RPMI7951 (cell line): ENCODE measurements at regions not wholly inside any gene's neighbourhood (a gene's known extent, or its start where the extent isn't known, plus 50 kb on each side); places are given as distances from the start of the nearest gene placed in this dataset.

Source experiments
- DNase-seq: peaks from one replicate; pipeline ENCODE4 v3.0.0-alpha.2; 2012; ENCODE audit warnings: low read depth

DNA sequence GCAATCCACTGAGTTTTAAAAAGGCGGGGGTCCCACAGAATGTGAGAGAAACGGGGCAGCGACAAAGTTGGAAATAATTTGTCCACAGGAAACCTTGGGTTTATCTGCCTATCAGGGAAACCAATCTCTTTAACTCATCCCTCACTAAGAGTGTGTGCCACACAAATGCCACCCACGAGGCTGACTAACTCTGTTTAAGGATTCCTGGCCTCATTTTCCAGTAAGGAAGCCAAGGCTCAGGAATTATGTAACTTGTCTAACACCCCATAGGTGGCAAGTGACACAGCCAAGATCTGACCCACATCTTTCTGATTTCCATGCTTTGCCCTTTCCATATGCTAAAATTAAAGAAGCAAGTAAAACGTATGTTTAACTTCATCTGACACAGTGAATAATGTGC, 263.2 kb downstream of the CNTN3 start:
- DNase-seq, result no peak

DNA sequence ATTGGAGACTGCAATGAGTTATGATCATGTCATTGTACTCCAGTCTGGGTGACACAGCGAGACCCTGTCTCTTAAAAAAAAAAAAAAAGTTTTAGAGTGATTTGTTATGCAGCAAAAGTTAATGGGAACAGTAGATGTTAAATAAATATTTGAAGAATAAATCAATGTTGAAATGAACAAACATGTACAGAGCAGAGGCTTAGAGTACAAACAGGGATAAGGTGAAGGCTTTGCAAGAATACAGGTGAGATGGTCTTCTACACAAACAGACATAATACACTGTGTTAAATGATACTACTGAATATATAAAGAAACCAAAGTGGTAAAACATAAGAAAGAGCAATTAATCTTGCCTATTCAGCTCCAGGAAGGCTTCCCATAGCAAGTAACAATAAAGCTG, 265.4 kb downstream of the CNTN3 start:
- DNase-seq, result no peak

DNA sequence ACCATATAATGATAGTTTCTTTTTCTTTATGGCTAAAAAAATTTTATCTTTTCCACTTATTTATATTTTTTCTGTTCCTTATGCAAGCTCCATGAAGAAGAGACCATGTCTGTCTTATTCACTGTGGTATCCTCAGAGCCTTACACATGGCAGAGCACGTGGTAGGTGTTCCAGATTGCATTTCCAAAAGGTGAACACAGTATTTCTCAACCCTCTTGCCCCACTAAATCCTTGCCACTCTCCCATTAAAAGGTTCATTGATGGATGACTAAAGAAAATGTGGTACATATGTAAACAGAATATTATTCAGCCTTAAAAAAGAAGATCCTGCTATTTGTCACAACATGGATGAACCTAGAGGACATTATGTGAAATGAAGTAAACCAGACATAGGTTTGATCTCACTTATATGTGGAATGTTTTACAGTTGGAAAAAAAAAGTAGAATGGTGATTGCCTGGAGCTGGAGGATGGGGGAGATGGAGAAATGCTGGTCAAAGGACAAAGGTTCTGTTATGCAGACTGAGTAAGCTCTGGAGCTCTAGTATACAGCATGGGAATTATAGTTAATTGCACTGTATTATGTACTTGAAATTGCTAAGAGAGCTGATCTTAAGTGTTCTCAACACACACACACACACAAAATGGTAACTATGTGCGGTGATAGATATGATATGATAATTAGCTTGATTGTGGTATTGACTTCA, 266.7 kb downstream of the CNTN3 start:
- no peak for DNase-seq

- DNase-seq, result no peak
Measured at GRCh38 chr3:74346896-74347295, 267.6 kb downstream of the CNTN3 start.

- DNase-seq, result no peak
Measured at GRCh38 chr3:74345701-74346100, 268.8 kb downstream of the CNTN3 start.

DNA sequence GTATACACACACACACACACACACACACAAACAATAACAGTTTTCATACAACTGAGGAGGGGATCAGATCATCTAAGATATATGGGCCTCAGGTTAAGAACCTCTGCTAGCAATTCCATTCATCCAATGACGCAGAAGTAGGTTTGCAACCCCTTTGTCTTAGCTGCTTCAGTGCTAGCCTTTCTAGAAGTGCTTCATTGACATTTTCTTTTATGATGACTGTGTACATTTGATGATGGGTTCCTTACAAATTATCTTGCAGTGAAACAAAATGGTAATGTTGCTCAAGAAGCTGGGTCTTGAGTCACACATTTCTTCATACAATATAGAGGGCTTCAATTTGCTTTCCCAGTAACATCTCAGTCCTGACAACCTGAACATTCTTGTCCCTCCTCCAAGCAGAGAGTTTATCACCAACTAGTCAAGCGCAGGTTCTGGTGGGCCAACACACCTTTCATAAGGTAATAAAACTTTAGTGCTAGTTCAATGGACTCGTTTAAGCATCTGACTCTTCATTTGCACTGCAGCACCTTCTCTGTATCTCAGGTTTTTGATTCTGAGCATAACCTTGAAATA, 269.5 kb downstream of the CNTN3 start:
- DNase-seq, result no peak

GRCh38 chr3:74343391-74343790, 271.1 kb downstream of the CNTN3 start:
- DNase-seq, result no peak

- no peak for DNase-seq
Measured at GRCh38 chr3:74338998-74339397, 275.5 kb downstream of the CNTN3 start.

DNA sequence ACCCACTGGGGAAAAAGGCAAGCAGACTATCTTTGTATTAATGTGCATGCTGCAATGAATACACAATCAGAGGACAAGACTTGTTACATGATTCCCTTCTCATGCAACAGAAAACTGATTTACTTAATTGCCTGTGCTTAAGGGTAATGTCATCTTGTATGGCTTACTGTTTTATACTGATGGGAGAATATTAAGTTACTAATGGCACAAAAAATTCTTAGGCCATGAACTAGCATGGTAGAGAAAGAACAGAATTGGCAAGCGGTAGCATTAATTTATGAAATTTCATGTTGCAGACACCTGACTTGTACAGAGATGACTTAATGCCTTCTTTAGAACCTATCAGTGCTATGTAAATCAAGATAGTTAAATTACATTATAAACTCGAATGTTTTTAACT, 282.3 kb downstream of the CNTN3 start:
- no peak for DNase-seq

GRCh38 chr3:74331711-74332110, 282.7 kb downstream of the CNTN3 start:
- no peak for DNase-seq

- DNase-seq, result no peak
Measured at GRCh38 chr3:74329096-74329495, 285.4 kb downstream of the CNTN3 start.

DNA sequence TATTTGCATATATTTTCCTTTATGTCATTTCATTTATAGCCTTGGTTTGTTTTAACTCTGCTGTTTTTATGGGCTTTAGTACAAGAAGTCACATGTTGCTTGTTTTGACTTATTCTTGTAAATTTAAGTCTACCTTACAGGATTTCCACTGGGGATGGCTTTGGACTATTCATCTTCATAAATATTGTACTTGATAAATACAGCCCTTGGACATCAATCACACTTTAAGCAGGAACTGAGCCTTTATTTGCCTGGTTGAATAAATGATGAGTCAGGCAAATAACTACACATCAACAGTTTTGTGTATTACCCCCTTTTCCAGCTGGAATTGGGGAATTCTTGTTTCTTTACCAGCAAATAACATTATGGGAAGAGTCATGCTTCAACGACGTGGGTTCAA, 286.0 kb downstream of the CNTN3 start:
- DNase-seq, result no peak

GRCh38 chr3:74315291-74315690, 299.2 kb downstream of the CNTN3 start:
- DNase-seq, result no peak

- no peak for DNase-seq
Measured at GRCh38 chr3:74314696-74315095, 299.8 kb downstream of the CNTN3 start.

- no peak for DNase-seq
Measured at GRCh38 chr3:74309716-74310115, 304.7 kb downstream of the CNTN3 start.

GRCh38 chr3:74304424-74304823, 310.0 kb downstream of the CNTN3 start:
- DNase-seq, result no peak

GRCh38 chr3:74303711-74304110, 310.7 kb downstream of the CNTN3 start:
- DNase-seq, result no peak

- DNase-seq, result no peak
Measured at GRCh38 chr3:74302969-74303368, 311.5 kb downstream of the CNTN3 start.

- DNase-seq, result no peak
Measured at GRCh38 chr3:74302281-74302680, 312.2 kb downstream of the CNTN3 start.

DNA sequence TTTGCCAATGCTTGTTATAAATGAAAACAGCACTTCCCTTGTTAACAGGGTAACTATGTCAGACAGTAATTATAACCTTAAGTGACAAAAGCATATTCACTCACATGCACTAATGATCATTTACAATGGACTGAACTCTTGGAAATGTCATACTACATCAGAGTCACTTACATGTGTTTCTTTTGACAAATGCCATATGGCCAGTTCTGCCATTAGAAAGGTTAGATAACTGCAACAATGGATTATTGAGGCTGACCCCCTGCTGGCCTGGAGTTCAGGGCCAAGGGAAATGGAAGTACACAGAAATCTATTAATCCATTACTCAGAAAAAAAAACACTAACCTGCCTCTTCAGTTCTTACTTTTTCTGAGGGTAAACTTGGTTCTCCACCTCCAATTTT, 313.4 kb downstream of the CNTN3 start:
- no peak for DNase-seq

- no peak for DNase-seq
Measured at GRCh38 chr3:74295479-74295878, 319.0 kb downstream of the CNTN3 start.

- no peak for DNase-seq
Measured at GRCh38 chr3:74288761-74289160, 325.7 kb downstream of the CNTN3 start.

DNA sequence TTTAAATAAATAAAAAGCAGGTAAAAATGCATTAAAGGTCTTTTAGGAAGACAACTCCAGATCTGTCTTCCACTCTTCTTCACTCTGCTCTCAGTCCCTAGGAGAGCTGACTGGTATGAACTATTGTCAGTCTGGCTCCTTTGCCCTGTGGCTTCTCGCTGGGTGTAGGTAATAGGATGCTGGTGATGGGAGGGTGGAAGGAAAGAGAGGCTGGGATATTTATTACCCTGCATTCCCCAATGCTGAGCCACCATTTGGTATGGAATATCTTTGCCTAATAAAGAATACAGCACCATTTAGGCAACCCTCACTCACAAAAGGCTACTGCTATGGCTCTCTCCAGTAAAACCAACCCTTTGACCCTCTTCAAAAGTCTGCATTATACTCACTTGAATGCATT, 326.9 kb downstream of the CNTN3 start:
- no peak for DNase-seq

GRCh38 chr3:74282202-74282601, 332.3 kb downstream of the CNTN3 start:
- DNase-seq, result no peak
